K562 (cell line): ENCODE measurements at regions not wholly inside any gene's neighbourhood (a gene's known extent, or its start where the extent isn't known, plus 50 kb on each side); places are given as distances from the start of the nearest gene placed in this dataset.

ENCODE experiments used
- ATAC-seq: fragments of 200-7000 bp; cut with Tn5 transposase; 3 replicates; pipeline ENCODE4 v1.9.1; 2020; ENCODE audit warnings: moderate library complexity
- BruUV-seq: library from RNA; stranded (reverse); fragments of 400-500 nt; replicated peaks from 2 replicates; lab custom pipeline; 2021; lab: Mats Ljungman, UMichigan
- CTCF ChIA-PET: fragments of 300-600 bp; formaldehyde crosslinking; extraction: SDS; loops from one replicate; lab custom pipeline; 2021; ENCODE audit warnings: low intra/inter-chr PET ratio; lab: Yijun Ruan, JAX
- POLR2A ChIA-PET: fragments of 300-600, 350-650 bp; sonication (Branson Sonifier 250); formaldehyde crosslinking; extraction: SDS; loops from one replicate; lab custom pipeline; 2021; ENCODE audit warnings: antibody characterized with exemption, inconsistent platforms; lab: Yijun Ruan, JAX
- DNase-seq, 4 experiments: peaks; one replicate each; pipeline versions ENCODE4 v3.0.0 to v3.0.0-alpha.2; 2011 to 2018; ENCODE audit warnings: low spot score in 3 of 4, mixed read lengths in 3 of 4; ENCODE audit errors: extremely low read depth in 1 of 4
- FAIRE-seq: peaks from 2 replicates; lab custom pipeline; 2011; peaks lifted over from hg19 to GRCh38; lab: Jason Lieb, UNC
- H2AFZ ChIP-seq: 2 replicates; pipeline ENCODE4 v1.6.0; 2011; ENCODE audit warnings: low read depth, low read length, control low read depth, inconsistent platforms
- H3K27ac ChIP-seq: fragments of 200-600 bp; 3 replicates; pipeline ENCODE4 v1.8.0; 2011; ENCODE audit warnings: low read depth, mild to moderate bottlenecking, control low read depth, inconsistent platforms, low read length, moderate library complexity, mixed read lengths; ENCODE audit errors: extremely low read depth
- H3K27me3 ChIP-seq, 2 experiments: fragments of 300-600 bp in 1 of 2; 2 replicates in 1 of 2; 3 replicates in 1 of 2; pipeline versions ENCODE4 v1.6.0 to v1.8.0; 2011; ENCODE audit warnings: inconsistent platforms in 2 of 2, low read length in 2 of 2, mild to moderate bottlenecking in 1 of 2, mixed read lengths in 1 of 2, moderate library complexity in 1 of 2; ENCODE audit not compliant: control insufficient read depth in 2 of 2, insufficient read depth in 2 of 2
- H3K36me3 ChIP-seq: fragments of 300-600 bp; 3 replicates; pipeline ENCODE4 v1.8.0; 2011; ENCODE audit warnings: mild to moderate bottlenecking, low read length, inconsistent platforms; ENCODE audit not compliant: control insufficient read depth, insufficient read depth
- H3K4me1 ChIP-seq, 2 experiments: fragments of 200-600 bp in 1 of 2; replicated peaks in 1 of 2; 2 replicates in 1 of 2; 3 replicates in 1 of 2; pipeline versions ENCODE4 v1.5.1 to v1.8.0; 2011; ENCODE audit warnings: inconsistent platforms in 2 of 2, low read length in 2 of 2, mild to moderate bottlenecking in 1 of 2, mixed read lengths in 1 of 2, moderate library complexity in 1 of 2; ENCODE audit not compliant: control insufficient read depth in 2 of 2, insufficient read depth in 2 of 2
- H3K4me2 ChIP-seq: 2 replicates; pipeline ENCODE4 v1.6.1; 2011; ENCODE audit warnings: low read length, control low read depth, inconsistent platforms, mixed read lengths; ENCODE audit not compliant: insufficient read depth
- H3K4me3 ChIP-seq: fragments of 200-600 bp; sonication (generic), shearing (Covaris generic); 2 replicates; pipeline ENCODE4 v1.5.1; 2016; ENCODE audit warnings: control low read depth, inconsistent platforms
- H3K79me2 ChIP-seq: fragments of 200-600 bp; 3 replicates; pipeline ENCODE4 v1.8.0; 2011; ENCODE audit warnings: low read length, inconsistent platforms; ENCODE audit not compliant: control insufficient read depth, insufficient read depth
- H3K9ac ChIP-seq, 2 experiments: 2 replicates each; pipeline versions ENCODE4 v1.6.0 to v1.6.1; 2011; ENCODE audit warnings: low read depth in 2 of 2, low read length in 2 of 2, control low read depth in 1 of 2, inconsistent platforms in 1 of 2, mild to moderate bottlenecking in 1 of 2, mixed read lengths in 1 of 2; ENCODE audit not compliant: insufficient read depth in 1 of 2
- H3K9me1 ChIP-seq: one replicate; pipeline ENCODE4 v1.6.0; 2011; ENCODE audit warnings: inconsistent platforms, mild to moderate bottlenecking, low read length, moderate library complexity; ENCODE audit not compliant: control insufficient read depth, insufficient read depth
- H3K9me3 ChIP-seq: replicated peaks from 2 replicates; pipeline ENCODE4 v1.5.1; 2011; ENCODE audit warnings: low read depth, low read length, inconsistent platforms; ENCODE audit not compliant: control insufficient read depth, insufficient read depth
- H4K20me1 ChIP-seq: replicated peaks from 2 replicates; pipeline ENCODE4 v1.6.1; 2011; ENCODE audit warnings: low read length, inconsistent platforms, mixed read lengths; ENCODE audit not compliant: control insufficient read depth, insufficient read depth
- HNRNPUL1 ChIP-seq: fragments of 200-400 bp; formaldehyde crosslinking; IDR thresholded peaks from 2 replicates; pipeline ENCODE4 v1.6.1; 2017; ENCODE audit warnings: low read length
- L3MBTL2 ChIP-seq: fragments of 450-650 bp; IDR thresholded peaks from 2 replicates; pipeline ENCODE4 v1.6.1; 2016; ENCODE audit warnings: mild to moderate bottlenecking, moderate library complexity
- WGBS: fragments of 100-300 bp; shearing (Covaris generic); methylation state at CpG from one replicate; pipeline ENCODE4 v1.1.6; 2016; ENCODE audit warnings: low coverage, mixed read lengths; ENCODE audit not compliant: insufficient coverage; ENCODE audit errors: missing lambda C conversion rate; 5-methylcytosine and 5-hydroxymethylcytosine counted together
- in situ Hi-C: fragments of 300-500 bp; cut with MboI; formaldehyde crosslinking; loops from 4 replicates; pipeline ENCODE4 v1.15.0; 2018; ENCODE audit warnings: inconsistent platforms, mixed read lengths
- intact Hi-C: fragments of 100-400 bp; cut with micrococcal nuclease; formaldehyde crosslinking; loops from 2 replicates; pipeline ENCODE4 v1.14.2; 2022
- TF ChIP-seq, protein P1 (sequence below): fragments of 450-650 bp; IDR thresholded peaks from 2 replicates; pipeline ENCODE4 v1.6.1; 2016; ENCODE audit warnings: mild to moderate bottlenecking, moderate library complexity
- TF ChIP-seq, protein P2 (sequence below): fragments of 250-450 bp; sonication (Bioruptor Pico); IDR thresholded peaks from 2 replicates; pipeline ENCODE4 v1.5.0; 2021; ENCODE audit warnings: mild to moderate bottlenecking, moderate library complexity

DNA sequence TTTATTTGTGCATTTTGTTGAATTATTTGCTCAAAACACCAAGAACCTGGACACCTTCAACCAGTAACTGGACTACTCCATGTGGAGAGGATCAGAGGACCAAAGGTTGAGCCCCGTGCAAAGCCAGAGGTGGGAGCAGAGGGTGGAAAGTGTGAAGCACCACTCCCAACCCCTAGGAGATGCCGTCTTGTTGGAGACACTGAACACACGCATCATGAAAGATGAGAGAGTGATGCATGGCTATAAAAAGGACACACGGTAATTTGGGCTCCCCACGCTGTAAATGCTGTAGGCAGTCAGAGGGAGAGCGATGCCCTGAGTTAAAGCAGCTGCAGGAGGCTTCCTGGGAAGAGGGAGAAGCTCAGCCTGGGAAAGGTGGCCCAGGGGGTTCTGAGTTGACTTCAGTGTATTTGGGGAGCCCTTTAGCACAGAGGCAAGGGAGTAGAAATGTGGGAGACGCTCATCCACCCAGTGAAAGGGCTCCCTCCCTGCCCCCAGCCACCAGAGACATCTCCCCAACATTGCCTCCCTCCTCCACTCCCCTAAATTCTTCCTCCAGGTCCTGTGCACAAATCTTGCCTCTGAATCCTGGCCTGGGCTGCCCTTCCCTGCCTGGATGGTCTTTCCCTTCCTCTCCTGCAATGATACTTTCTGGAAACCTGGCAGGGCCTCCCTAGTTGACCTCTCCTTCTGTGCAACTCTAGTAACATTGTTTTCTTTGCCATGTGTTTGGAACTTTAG is 55.8 kb upstream of the IYD start:
- in situ Hi-C loops: no loop called here
- Histone ChIP-seq H3K4me2 (peak overlapping the region; percentile 49; the same call in 1 of the 2 replicates), H3K79me2 (no peaks in the 10 kb centered on the region), H3K27ac (no peak overlapping the region), H3K36me3 (no peaks in the 10 kb centered on the region), H3K9me1 (no peaks in the 10 kb centered on the region), H3K4me1 (peaks cover 3 to 9% of the 10 kb centered on the region in 2 experiments; a peak in 4 of 5 replicates), H3K9ac (no peak overlapping the region), H3K27me3 (no peaks in the 10 kb centered on the region), H3K4me3 (no peak overlapping the region), H4K20me1 (no peaks in the 10 kb centered on the region), H3K9me3 (no peaks in the 10 kb centered on the region), H2AFZ (peak overlapping the region; percentile 73)
- FAIRE-seq (no peak), DNase-seq (no peak), ATAC-seq (peak; percentile 57)
- ChIA-PET CTCF (no interaction called here), POLR2A (interaction anchor here (1.0 kb wide), 1 partner anchor 10 kb away, joined by 4 read pairs; no protein-coding TSS in a partner anchor)
- WGBS: 20% methylated on average over 7 of the region's 7 CpGs
- BruUV-seq: no TSS peak
- intact Hi-C loops: no loop called here
- peak; percentile 88 for TF ChIP-seq L3MBTL2
- TF ChIP-seq HNRNPUL1: no peak
- TF ChIP-seq, protein P1, sequence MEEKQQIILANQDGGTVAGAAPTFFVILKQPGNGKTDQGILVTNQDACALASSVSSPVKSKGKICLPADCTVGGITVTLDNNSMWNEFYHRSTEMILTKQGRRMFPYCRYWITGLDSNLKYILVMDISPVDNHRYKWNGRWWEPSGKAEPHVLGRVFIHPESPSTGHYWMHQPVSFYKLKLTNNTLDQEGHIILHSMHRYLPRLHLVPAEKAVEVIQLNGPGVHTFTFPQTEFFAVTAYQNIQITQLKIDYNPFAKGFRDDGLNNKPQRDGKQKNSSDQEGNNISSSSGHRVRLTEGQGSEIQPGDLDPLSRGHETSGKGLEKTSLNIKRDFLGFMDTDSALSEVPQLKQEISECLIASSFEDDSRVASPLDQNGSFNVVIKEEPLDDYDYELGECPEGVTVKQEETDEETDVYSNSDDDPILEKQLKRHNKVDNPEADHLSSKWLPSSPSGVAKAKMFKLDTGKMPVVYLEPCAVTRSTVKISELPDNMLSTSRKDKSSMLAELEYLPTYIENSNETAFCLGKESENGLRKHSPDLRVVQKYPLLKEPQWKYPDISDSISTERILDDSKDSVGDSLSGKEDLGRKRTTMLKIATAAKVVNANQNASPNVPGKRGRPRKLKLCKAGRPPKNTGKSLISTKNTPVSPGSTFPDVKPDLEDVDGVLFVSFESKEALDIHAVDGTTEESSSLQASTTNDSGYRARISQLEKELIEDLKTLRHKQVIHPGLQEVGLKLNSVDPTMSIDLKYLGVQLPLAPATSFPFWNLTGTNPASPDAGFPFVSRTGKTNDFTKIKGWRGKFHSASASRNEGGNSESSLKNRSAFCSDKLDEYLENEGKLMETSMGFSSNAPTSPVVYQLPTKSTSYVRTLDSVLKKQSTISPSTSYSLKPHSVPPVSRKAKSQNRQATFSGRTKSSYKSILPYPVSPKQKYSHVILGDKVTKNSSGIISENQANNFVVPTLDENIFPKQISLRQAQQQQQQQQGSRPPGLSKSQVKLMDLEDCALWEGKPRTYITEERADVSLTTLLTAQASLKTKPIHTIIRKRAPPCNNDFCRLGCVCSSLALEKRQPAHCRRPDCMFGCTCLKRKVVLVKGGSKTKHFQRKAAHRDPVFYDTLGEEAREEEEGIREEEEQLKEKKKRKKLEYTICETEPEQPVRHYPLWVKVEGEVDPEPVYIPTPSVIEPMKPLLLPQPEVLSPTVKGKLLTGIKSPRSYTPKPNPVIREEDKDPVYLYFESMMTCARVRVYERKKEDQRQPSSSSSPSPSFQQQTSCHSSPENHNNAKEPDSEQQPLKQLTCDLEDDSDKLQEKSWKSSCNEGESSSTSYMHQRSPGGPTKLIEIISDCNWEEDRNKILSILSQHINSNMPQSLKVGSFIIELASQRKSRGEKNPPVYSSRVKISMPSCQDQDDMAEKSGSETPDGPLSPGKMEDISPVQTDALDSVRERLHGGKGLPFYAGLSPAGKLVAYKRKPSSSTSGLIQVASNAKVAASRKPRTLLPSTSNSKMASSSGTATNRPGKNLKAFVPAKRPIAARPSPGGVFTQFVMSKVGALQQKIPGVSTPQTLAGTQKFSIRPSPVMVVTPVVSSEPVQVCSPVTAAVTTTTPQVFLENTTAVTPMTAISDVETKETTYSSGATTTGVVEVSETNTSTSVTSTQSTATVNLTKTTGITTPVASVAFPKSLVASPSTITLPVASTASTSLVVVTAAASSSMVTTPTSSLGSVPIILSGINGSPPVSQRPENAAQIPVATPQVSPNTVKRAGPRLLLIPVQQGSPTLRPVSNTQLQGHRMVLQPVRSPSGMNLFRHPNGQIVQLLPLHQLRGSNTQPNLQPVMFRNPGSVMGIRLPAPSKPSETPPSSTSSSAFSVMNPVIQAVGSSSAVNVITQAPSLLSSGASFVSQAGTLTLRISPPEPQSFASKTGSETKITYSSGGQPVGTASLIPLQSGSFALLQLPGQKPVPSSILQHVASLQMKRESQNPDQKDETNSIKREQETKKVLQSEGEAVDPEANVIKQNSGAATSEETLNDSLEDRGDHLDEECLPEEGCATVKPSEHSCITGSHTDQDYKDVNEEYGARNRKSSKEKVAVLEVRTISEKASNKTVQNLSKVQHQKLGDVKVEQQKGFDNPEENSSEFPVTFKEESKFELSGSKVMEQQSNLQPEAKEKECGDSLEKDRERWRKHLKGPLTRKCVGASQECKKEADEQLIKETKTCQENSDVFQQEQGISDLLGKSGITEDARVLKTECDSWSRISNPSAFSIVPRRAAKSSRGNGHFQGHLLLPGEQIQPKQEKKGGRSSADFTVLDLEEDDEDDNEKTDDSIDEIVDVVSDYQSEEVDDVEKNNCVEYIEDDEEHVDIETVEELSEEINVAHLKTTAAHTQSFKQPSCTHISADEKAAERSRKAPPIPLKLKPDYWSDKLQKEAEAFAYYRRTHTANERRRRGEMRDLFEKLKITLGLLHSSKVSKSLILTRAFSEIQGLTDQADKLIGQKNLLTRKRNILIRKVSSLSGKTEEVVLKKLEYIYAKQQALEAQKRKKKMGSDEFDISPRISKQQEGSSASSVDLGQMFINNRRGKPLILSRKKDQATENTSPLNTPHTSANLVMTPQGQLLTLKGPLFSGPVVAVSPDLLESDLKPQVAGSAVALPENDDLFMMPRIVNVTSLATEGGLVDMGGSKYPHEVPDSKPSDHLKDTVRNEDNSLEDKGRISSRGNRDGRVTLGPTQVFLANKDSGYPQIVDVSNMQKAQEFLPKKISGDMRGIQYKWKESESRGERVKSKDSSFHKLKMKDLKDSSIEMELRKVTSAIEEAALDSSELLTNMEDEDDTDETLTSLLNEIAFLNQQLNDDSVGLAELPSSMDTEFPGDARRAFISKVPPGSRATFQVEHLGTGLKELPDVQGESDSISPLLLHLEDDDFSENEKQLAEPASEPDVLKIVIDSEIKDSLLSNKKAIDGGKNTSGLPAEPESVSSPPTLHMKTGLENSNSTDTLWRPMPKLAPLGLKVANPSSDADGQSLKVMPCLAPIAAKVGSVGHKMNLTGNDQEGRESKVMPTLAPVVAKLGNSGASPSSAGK: peak; percentile 76
- TF ChIP-seq, protein P2, sequence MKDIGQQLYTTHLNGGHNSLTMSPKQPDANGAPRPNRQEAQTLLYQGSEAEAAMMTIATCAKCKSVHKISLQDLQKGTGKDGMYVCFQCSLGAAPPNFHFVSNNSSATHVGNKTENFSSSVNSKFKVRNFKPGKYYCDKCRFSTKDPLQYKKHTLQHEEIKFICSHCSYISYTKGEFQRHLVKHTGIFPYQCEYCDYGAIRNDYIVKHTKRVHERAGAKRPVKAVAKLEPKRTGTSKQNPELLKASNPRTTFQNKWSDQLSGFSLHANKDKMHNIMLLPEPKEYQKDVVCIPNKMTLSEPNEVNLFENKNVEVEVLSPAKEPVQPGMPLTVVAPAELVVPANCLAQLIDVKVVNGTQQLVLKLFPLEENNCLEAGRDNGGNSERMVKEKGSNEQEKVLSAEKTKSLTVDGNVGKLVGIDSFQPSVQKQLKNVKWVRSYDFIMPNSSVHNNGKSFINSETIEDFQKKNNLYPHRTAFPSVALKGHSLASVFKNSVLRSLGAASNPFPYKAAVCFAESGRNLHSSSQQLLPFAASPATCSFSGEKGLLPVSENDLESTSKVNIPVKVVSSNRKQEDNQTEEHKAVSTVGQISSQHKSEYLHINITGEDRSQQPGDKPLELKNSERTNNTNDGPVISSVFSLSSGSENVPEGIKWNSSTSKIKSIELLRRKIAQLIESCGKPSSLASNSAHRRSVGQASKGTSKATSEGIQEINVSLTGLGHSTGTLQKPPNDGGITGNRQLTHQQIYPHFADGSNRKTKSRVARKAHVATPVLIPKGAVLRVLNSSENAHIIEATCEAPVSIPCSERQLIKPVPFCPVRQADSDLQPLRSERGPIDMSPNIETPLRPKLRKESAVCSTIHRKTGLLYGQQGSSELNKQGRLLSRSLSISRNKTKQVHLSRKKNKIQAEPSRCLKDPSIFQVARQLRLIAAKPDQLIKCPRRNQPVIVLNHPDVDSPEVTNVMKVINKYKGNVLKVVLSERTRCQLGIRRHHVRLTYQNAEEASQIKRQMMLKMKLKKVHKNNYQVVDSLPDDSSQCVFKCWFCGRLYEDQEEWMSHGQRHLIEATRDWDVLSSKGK (CRISPR knock-in tag): no peak
